ENCODE measurements at regions not wholly inside any gene's neighbourhood (a gene's known extent, or its start where the extent isn't known, plus 50 kb on each side); places are given as distances from the start of the nearest gene placed in this dataset.

GRCh38 chr4:60817609-60818008 lies 382.5 kb upstream of the ADGRL3 start:
- ATAC-seq (no peak), DNase-seq (no peak)
- Histone ChIP-seq H3K4me1 (ENCODE audit: low read depth) (no peaks in the 10 kb centered on the region), H3K36me3 (ENCODE audit: low read depth) (no peaks in the 10 kb centered on the region), H3K4me3 (no peak overlapping the region), H3K9me3 (no peaks in the 10 kb centered on the region)
- no peak for TF ChIP-seq CTCF (IDR thresholded peaks at IDR 0.05)
- intact Hi-C loops (cut with DNase I, micrococcal nuclease): no loop called here

- Histone ChIP-seq H3K4me3 (no peak overlapping the region), H3K9me3 (no peaks in the 10 kb centered on the region), H3K4me1 (ENCODE audit: low read depth) (no peaks in the 10 kb centered on the region), H3K36me3 (ENCODE audit: low read depth) (no peaks in the 10 kb centered on the region)
- ATAC-seq (no peak), DNase-seq (no peak)
- no peak for TF ChIP-seq CTCF (IDR thresholded peaks at IDR 0.05)
- intact Hi-C loops (cut with DNase I, micrococcal nuclease): no loop called here
Measured at GRCh38 chr4:60822986-60823385, 377.1 kb upstream of the ADGRL3 start.

GRCh38 chr4:60840020-60840419 lies 360.1 kb upstream of the ADGRL3 start:
- DNase-seq (no peak), ATAC-seq (no peak)
- intact Hi-C loops (cut with DNase I, micrococcal nuclease): no loop called here
- H3K36me3 ChIP-seq (ENCODE audit: low read depth): no peaks in the 10 kb centered on the region
- H3K4me1 ChIP-seq (ENCODE audit: low read depth): no peaks in the 10 kb centered on the region
- no peak overlapping the region for H3K4me3 ChIP-seq
- peaks cover 3% of the 10 kb centered on the region for H3K9me3 ChIP-seq
- TF ChIP-seq CTCF (IDR thresholded peaks at IDR 0.05): no peak

GRCh38 chr4:60846678-60847077 lies 353.4 kb upstream of the ADGRL3 start:
- Histone ChIP-seq H3K9me3 (no peaks in the 10 kb centered on the region), H3K4me1 (ENCODE audit: low read depth) (no peaks in the 10 kb centered on the region), H3K4me3 (no peak overlapping the region), H3K36me3 (ENCODE audit: low read depth) (no peaks in the 10 kb centered on the region)
- no peak for DNase-seq
- intact Hi-C loops (cut with DNase I, micrococcal nuclease): no loop called here
- TF ChIP-seq CTCF (IDR thresholded peaks at IDR 0.05): no peak
- no peak for ATAC-seq

GRCh38 chr4:60847614-60848013 lies 352.5 kb upstream of the ADGRL3 start:
- Histone ChIP-seq H3K36me3 (ENCODE audit: low read depth) (no peaks in the 10 kb centered on the region), H3K4me3 (no peak overlapping the region), H3K9me3 (peaks cover 1% of the 10 kb centered on the region), H3K4me1 (ENCODE audit: low read depth) (no peaks in the 10 kb centered on the region)
- DNase-seq (no peak), ATAC-seq (no peak)
- no peak for TF ChIP-seq CTCF (IDR thresholded peaks at IDR 0.05)
- intact Hi-C loops (cut with DNase I, micrococcal nuclease): no loop called here

GRCh38 chr4:60857130-60857753 lies 342.9 kb upstream of the ADGRL3 start:
- intact Hi-C loops (cut with DNase I, micrococcal nuclease): no loop called here
- no peaks in the 10 kb centered on the region for H3K36me3 ChIP-seq (ENCODE audit: low read depth)
- H3K4me3 ChIP-seq: no peak overlapping the region
- no peak for ATAC-seq
- DNase-seq: no peak
- no peak for TF ChIP-seq CTCF (IDR thresholded peaks at IDR 0.05)
- no peaks in the 10 kb centered on the region for H3K4me1 ChIP-seq (ENCODE audit: low read depth)
- H3K9me3 ChIP-seq: peaks cover 3% of the 10 kb centered on the region
